Spleen (tissue), 11 donors: ENCODE measurements at regions not wholly inside any gene's neighbourhood (a gene's known extent, or its start where the extent isn't known, plus 50 kb on each side); places are given as distances from the start of the nearest gene placed in this dataset.

Experiments
- DNase-seq: peaks from one replicate; pipeline ENCODE4 v3.0.0-alpha.2; 2020
- H3K27ac ChIP-seq, 8 donors: fragments of 200-600 bp; sonication (generic) in 7 of 8; 1 replicate in 4 of 8; 2 replicates in 4 of 8; pipeline versions ENCODE4 v1.5.0 to v1.8.0; 2016 to 2021; ENCODE audit warnings: inconsistent platforms in 4 of 8, mild to moderate bottlenecking in 4 of 8, moderate library complexity in 1 of 8
- H3K27me3 ChIP-seq, 7 donors: fragments of 200-600 bp; sonication (generic) in 6 of 7; replicated peaks in 1 of 7; 1 replicate in 4 of 7; 2 replicates in 3 of 7; pipeline versions ENCODE4 v1.5.0 to v1.8.0; 2016 to 2021; ENCODE audit warnings: inconsistent platforms in 3 of 7, mild to moderate bottlenecking in 1 of 7
- H3K36me3 ChIP-seq, 6 donors: fragments of 200-600 bp; sonication (generic) in 5 of 6; 1 replicate in 4 of 6; 2 replicates in 2 of 6; pipeline versions ENCODE4 v1.5.0 to v1.8.0; 2016 to 2021; ENCODE audit warnings: inconsistent platforms in 2 of 6
- H3K4me1 ChIP-seq, 6 donors: fragments of 200-600 bp; sonication (generic) in 5 of 6; 1 replicate in 3 of 6; 2 replicates in 3 of 6; pipeline versions ENCODE4 v1.5.0 to v1.8.0; 2016 to 2021; ENCODE audit warnings: inconsistent platforms in 3 of 6
- H3K4me3 ChIP-seq, 8 donors: fragments of 200-600 bp; sonication (generic) in 7 of 8; 1 replicate in 4 of 8; 2 replicates in 4 of 8; pipeline versions ENCODE4 v1.5.0 to v1.8.0; 2016 to 2021; ENCODE audit warnings: inconsistent platforms in 4 of 8, mild to moderate bottlenecking in 4 of 8, moderate library complexity in 2 of 8
- H3K9me3 ChIP-seq, 8 donors: fragments of 200-600 bp; sonication (generic) in 7 of 8; 1 replicate in 4 of 8; 2 replicates in 4 of 8; pipeline versions ENCODE4 v1.5.0 to v1.8.0; 2016 to 2021; ENCODE audit warnings: inconsistent platforms in 4 of 8
- CTCF ChIP-seq, 11 experiments: fragments of 200-600 bp in 7 of 11; fragments of 450-650 bp in 4 of 11; sonication (generic) in 4 of 11; IDR thresholded peaks in 8 of 11; conservative IDR thresholded peaks in 3 of 11; 1 replicate in 7 of 11; 2 replicates in 4 of 11; pipeline versions ENCODE4 v1.4.0 to v1.8.0; 2016 to 2021; ENCODE audit warnings: antibody characterized with exemption in 11 of 11, inconsistent platforms in 4 of 11, mild to moderate bottlenecking in 1 of 11
- POLR2A ChIP-seq, 3 donors: fragments of 450-650 bp; IDR thresholded peaks; one replicate each; pipeline ENCODE4 v1.5.1; 2017; ENCODE audit warnings: antibody characterized with exemption in 3 of 3, mild to moderate bottlenecking in 1 of 3
- POLR2AphosphoS5 ChIP-seq, 3 donors: sonication (generic); formaldehyde crosslinking; IDR thresholded peaks; one replicate each; pipeline ENCODE4 v1.5.1; 2017; ENCODE audit warnings: antibody characterized with exemption in 3 of 3
- WGBS, 5 donors: extraction: QIAGEN DNeasy Blood & Tissue Kit in 3 of 5; methylation state at CpG; one replicate each; pipeline versions ENCODE4 v1.1.5 to v1.1.7; 2013 to 2018; 5-methylcytosine and 5-hydroxymethylcytosine counted together
- intact Hi-C: fragments of 100-400 bp; cut with DNase I; formaldehyde crosslinking; loops from one replicate; pipeline ENCODE4 v1.15.0; 2023; ENCODE audit warnings: low total_unique reads
- donor health status: healthy with polysubstance abuse.
- donor health status: DM: no; HTN: no; CAD: no; lungs with moderate emphysema.
- donor health status: DM: no; HTN: no; CAD: no.
- donor health status: Bipolar disorder and iron deficiency.
- donor health status: healthy.
- donor health status: DM: no; HTN: no; CAD: no.
- donor health status: DM: yes; HTN: yes; CAD: no.

- WGBS, 5 donors: 70 to 93% (median 81%) methylated on average over 3 of the region's 3 CpGs
- Histone ChIP-seq H3K9me3 (no peaks in the 10 kb centered on the region), H3K4me3 (no peak overlapping the region), H3K36me3 (no peaks in the 10 kb centered on the region), H3K27me3 (peaks cover 0 to 5% (median 0%) of the 10 kb centered on the region in 7 donors), H3K27ac (no peak overlapping the region), H3K4me1 (no peaks in the 10 kb centered on the region)
- intact Hi-C loops: no loop called here
- DNase-seq: no peak
- TF ChIP-seq POLR2AphosphoS5 (IDR thresholded peaks at IDR 0.05) (no peak), CTCF (IDR thresholded peaks at IDR 0.05 in 8 of 11, conservative IDR thresholded peaks at IDR 0.05 in 3 of 11) (no peak), POLR2A (IDR thresholded peaks at IDR 0.05) (no peak)
These were observed 108.4 kb upstream of the YPEL5 start for GRCh38 chr2:30038419-30038818.

- TF ChIP-seq CTCF (IDR thresholded peaks at IDR 0.05 in 8 of 11, conservative IDR thresholded peaks at IDR 0.05 in 3 of 11) (no peak), POLR2A (IDR thresholded peaks at IDR 0.05) (no peak), POLR2AphosphoS5 (IDR thresholded peaks at IDR 0.05) (no peak)
- intact Hi-C loops: no loop called here
These were observed 107.7 kb upstream of the YPEL5 start for GRCh38 chr2:30039101-30039500.

GRCh38 chr2:30040147-30040546 lies 106.7 kb upstream of the YPEL5 start:
- Histone ChIP-seq H3K4me3 (no peak overlapping the region), H3K27ac (no peak overlapping the region), H3K27me3 (peaks cover 0 to 10% (median 0%) of the 10 kb centered on the region in 7 donors), H3K36me3 (no peaks in the 10 kb centered on the region), H3K4me1 (no peaks in the 10 kb centered on the region), H3K9me3 (no peaks in the 10 kb centered on the region)
- no peak for TF ChIP-seq CTCF (IDR thresholded peaks at IDR 0.05 in 8 of 11, conservative IDR thresholded peaks at IDR 0.05 in 3 of 11)
- TF ChIP-seq POLR2A (IDR thresholded peaks at IDR 0.05): no peak
- TF ChIP-seq POLR2AphosphoS5 (IDR thresholded peaks at IDR 0.05): no peak
- intact Hi-C loops: no loop called here
- DNase-seq: no peak
- WGBS, 5 donors: 58 to 89% (median 82%) methylated on average over 1 of the region's 1 CpG

More at GRCh38 chr2:30039101-30039500, 107.7 kb upstream of the YPEL5 start:
- no peak for DNase-seq
- H3K4me1 ChIP-seq: no peaks in the 10 kb centered on the region
- WGBS, 5 donors: 84 to 95% (median 89%) methylated on average over 1 of the region's 1 CpG
- H3K9me3 ChIP-seq: no peaks in the 10 kb centered on the region
- H3K4me3 ChIP-seq: no peak overlapping the region
- peaks cover 0 to 5% (median 0%) of the 10 kb centered on the region in 7 donors for H3K27me3 ChIP-seq
- H3K27ac ChIP-seq: no peak overlapping the region
- no peaks in the 10 kb centered on the region for H3K36me3 ChIP-seq

GRCh38 chr2:30041884-30042283 lies 104.9 kb upstream of the YPEL5 start:
- H3K36me3 ChIP-seq: no peaks in the 10 kb centered on the region
- no peak for DNase-seq
- H3K27me3 ChIP-seq: peaks cover 0 to 12% (median 0%) of the 10 kb centered on the region in 7 donors
- H3K4me1 ChIP-seq: no peaks in the 10 kb centered on the region
- 76 to 89% (median 81%) methylated on average over 5 of the region's 5 CpGs for WGBS, 5 donors
- TF ChIP-seq CTCF (IDR thresholded peaks at IDR 0.05 in 8 of 11, conservative IDR thresholded peaks at IDR 0.05 in 3 of 11) (no peak), POLR2AphosphoS5 (IDR thresholded peaks at IDR 0.05) (no peak), POLR2A (IDR thresholded peaks at IDR 0.05) (no peak)
- no peaks in the 10 kb centered on the region for H3K9me3 ChIP-seq
- intact Hi-C loops: no loop called here
- no peak overlapping the region for H3K4me3 ChIP-seq
- H3K27ac ChIP-seq: no peak overlapping the region
